ENCODE measurements at regions not wholly inside any gene's neighbourhood (a gene's known extent, or its start where the extent isn't known, plus 50 kb on each side); places are given as distances from the start of the nearest gene placed in this dataset.

GRCh38 chr6:133632206-133632605 is 256.7 kb upstream of the TCF21 start:
- DNase-seq, result no peak

GRCh38 chr6:133632906-133633305 is 256.0 kb upstream of the TCF21 start:
- no peak for DNase-seq

- no peak for DNase-seq
These were observed 254.4 kb upstream of the TCF21 start for GRCh38 chr6:133634474-133634873.

GRCh38 chr6:133635447-133635846 is 253.5 kb upstream of the TCF21 start:
- no peak for DNase-seq

- no peak for DNase-seq
These were observed 251.5 kb upstream of the TCF21 start for GRCh38 chr6:133637436-133637835.

GRCh38 chr6:133637874-133638273 is 251.0 kb upstream of the TCF21 start:
- no peak for DNase-seq

- no peak for DNase-seq
These were observed 247.8 kb upstream of the TCF21 start for GRCh38 chr6:133641104-133641503.

GRCh38 chr6:133644548-133644891 is 244.4 kb upstream of the TCF21 start:
- DNase-seq, result no peak

- DNase-seq, result no peak
These were observed 243.9 kb upstream of the TCF21 start for GRCh38 chr6:133644892-133645619.

GRCh38 chr6:133645966-133646740 is 242.8 kb upstream of the TCF21 start:
- no peak for DNase-seq

- no peak for DNase-seq
These were observed 240.3 kb upstream of the TCF21 start for GRCh38 chr6:133648581-133648980.

- DNase-seq, result no peak
These were observed 217.5 kb upstream of the TCF21 start for GRCh38 chr6:133671376-133671775.

GRCh38 chr6:133673056-133673455 is 215.9 kb upstream of the TCF21 start:
- DNase-seq, result no peak

- no peak for DNase-seq
These were observed 214.3 kb upstream of the TCF21 start for GRCh38 chr6:133674661-133675060.

GRCh38 chr6:133680994-133681393 is 207.9 kb upstream of the TCF21 start:
- no peak for DNase-seq

- DNase-seq, result no peak
These were observed 207.0 kb upstream of the TCF21 start for GRCh38 chr6:133681891-133682290.

GRCh38 chr6:133682506-133683307 is 206.2 kb upstream of the TCF21 start:
- DNase-seq, result no peak

- DNase-seq, result no peak
These were observed 205.7 kb upstream of the TCF21 start for GRCh38 chr6:133683308-133683580.

GRCh38 chr6:133683606-133684005 is 205.3 kb upstream of the TCF21 start:
- no peak for DNase-seq

- DNase-seq, result no peak
These were observed 200.0 kb upstream of the TCF21 start for GRCh38 chr6:133688705-133689492.

GRCh38 chr6:133689863-133690262 is 199.1 kb upstream of the TCF21 start:
- no peak for DNase-seq

- no peak for DNase-seq
These were observed 195.3 kb upstream of the TCF21 start for GRCh38 chr6:133693565-133693964.

- DNase-seq, result no peak
These were observed 191.7 kb upstream of the TCF21 start for GRCh38 chr6:133697185-133697584.
